Keratinocyte (primary cell): ENCODE measurements at regions not wholly inside any gene's neighbourhood (a gene's known extent, or its start where the extent isn't known, plus 50 kb on each side); places are given as distances from the start of the nearest gene placed in this dataset.

Experiments used
- DNase-seq: peaks from one replicate; pipeline ENCODE4 v3.0.0-alpha.2; 2011; ENCODE audit warnings: low read depth, missing footprints, low spot score
- FAIRE-seq: peaks from 2 replicates; lab custom pipeline; 2011; peaks lifted over from hg19 to GRCh38; lab: Jason Lieb, UNC
- H2AFZ ChIP-seq: 2 replicates; pipeline ENCODE4 v1.6.0; 2012; ENCODE audit warnings: low read length, control low read depth, inconsistent platforms; ENCODE audit not compliant: control insufficient read depth
- H3K27ac ChIP-seq: 2 replicates; pipeline ENCODE4 v1.5.1; 2011; ENCODE audit warnings: low read length; ENCODE audit not compliant: control insufficient read depth, insufficient read depth
- H3K27me3 ChIP-seq: 3 replicates; pipeline ENCODE4 v1.6.0; 2011; ENCODE audit warnings: low read length; ENCODE audit not compliant: control insufficient read depth, insufficient read depth; ENCODE audit errors: extremely low read depth
- H3K36me3 ChIP-seq, 2 experiments: 2 replicates in 1 of 2; 3 replicates in 1 of 2; pipeline ENCODE4 v1.5.1; 2011; ENCODE audit warnings: low read length in 2 of 2, mild to moderate bottlenecking in 1 of 2; ENCODE audit not compliant: control insufficient read depth in 2 of 2, insufficient read depth in 2 of 2; ENCODE audit errors: extremely low read depth in 1 of 2
- H3K4me1 ChIP-seq: 3 replicates; pipeline ENCODE4 v1.5.1; 2011; ENCODE audit warnings: low read length; ENCODE audit not compliant: control insufficient read depth, insufficient read depth; ENCODE audit errors: extremely low read depth
- H3K4me2 ChIP-seq: 3 replicates; pipeline ENCODE4 v1.6.0; 2011; ENCODE audit warnings: low read depth, low read length; ENCODE audit not compliant: control insufficient read depth, insufficient read depth; ENCODE audit errors: extremely low read depth
- H3K4me3 ChIP-seq, 3 experiments: fragments of 200-600 bp in 1 of 3; sonication (generic) in 1 of 3; 2 replicates in 2 of 3; 3 replicates in 1 of 3; pipeline ENCODE4 v1.5.1; 2011 to 2016; ENCODE audit warnings: low read length in 3 of 3, mild to moderate bottlenecking in 3 of 3, control low read depth in 2 of 3, inconsistent platforms in 1 of 3, low read depth in 1 of 3, mixed read lengths in 1 of 3, mixed run types in 1 of 3, moderate library complexity in 1 of 3; ENCODE audit not compliant: control insufficient read depth in 2 of 3, insufficient read depth in 2 of 3; ENCODE audit errors: extremely low read depth in 1 of 3
- H3K79me2 ChIP-seq: 2 replicates; pipeline ENCODE4 v1.6.0; 2012; ENCODE audit warnings: low read length; ENCODE audit not compliant: control insufficient read depth, insufficient read depth
- H3K9ac ChIP-seq: 3 replicates; pipeline ENCODE4 v1.6.0; 2011; ENCODE audit warnings: low read length; ENCODE audit not compliant: control insufficient read depth, insufficient read depth; ENCODE audit errors: extremely low read depth
- H3K9me1 ChIP-seq: 3 replicates; pipeline ENCODE4 v1.6.0; 2011; ENCODE audit warnings: low read length; ENCODE audit not compliant: control insufficient read depth, insufficient read depth; ENCODE audit errors: extremely low read depth
- H3K9me3 ChIP-seq: 2 replicates; pipeline ENCODE4 v1.5.1; 2012; ENCODE audit warnings: low read depth, low read length; ENCODE audit not compliant: control insufficient read depth
- H4K20me1 ChIP-seq: 3 replicates; pipeline ENCODE4 v1.6.0; 2011; ENCODE audit warnings: low read length; ENCODE audit not compliant: control insufficient read depth, insufficient read depth; ENCODE audit errors: extremely low read depth
- EZH2 ChIP-seq: IDR thresholded peaks from one replicate; pipeline ENCODE4 v1.6.1; 2012; ENCODE audit warnings: inconsistent platforms, mild to moderate bottlenecking, low read length, moderate library complexity
- dilution Hi-C: fragments of 300-500 bp; cut with MboI; formaldehyde crosslinking; loops from one replicate; pipeline ENCODE4 v1.7.0; 2020; ENCODE audit warnings: low sequenced_read_pairs; ENCODE audit not compliant: extremely low pct_ligation_motif_present
- TF ChIP-seq, protein P1 (sequence below), 3 experiments: IDR thresholded peaks in 1 of 3; conservative IDR thresholded peaks in 1 of 3; optimal IDR thresholded peaks in 1 of 3; 2 replicates in 2 of 3; 3 replicates in 1 of 3; pipeline versions ENCODE3 to v1.5.1; 2011; ENCODE audit warnings: low read length in 3 of 3, mild to moderate bottlenecking in 3 of 3, moderate library complexity in 2 of 3, control low read depth in 1 of 3, inconsistent platforms in 1 of 3; ENCODE audit not compliant: insufficient read depth in 2 of 3; ENCODE audit errors: extremely low read depth in 1 of 3

DNA sequence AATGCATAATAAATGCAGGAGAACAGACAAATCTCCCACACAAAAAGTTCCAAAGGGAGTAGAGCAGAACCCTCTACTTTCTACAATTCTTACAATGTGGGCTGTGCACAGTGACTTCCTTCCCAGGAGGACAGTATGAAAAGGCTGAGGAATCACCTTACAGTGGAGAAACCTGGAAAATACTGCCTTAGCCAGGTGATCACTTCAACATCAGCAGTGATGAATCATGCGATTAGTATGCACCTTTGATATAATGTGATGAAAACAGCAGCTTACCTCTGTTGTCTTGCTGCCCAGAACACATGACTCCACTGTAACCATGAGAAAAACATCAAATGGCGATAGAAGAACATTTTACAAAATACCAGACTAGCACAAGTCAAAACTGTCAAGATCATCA is 329.7 kb upstream of the POM121L12 start:
- Histone ChIP-seq H3K79me2 (no peaks in the 10 kb centered on the region), H3K4me1 (no peaks in the 10 kb centered on the region), H2AFZ (no peak overlapping the region), H3K36me3 (no peaks in the 10 kb centered on the region), H4K20me1 (no peaks in the 10 kb centered on the region), H3K4me3 (no peak overlapping the region), H3K9ac (no peak overlapping the region), H3K9me3 (no peaks in the 10 kb centered on the region), H3K4me2 (no peak overlapping the region), H3K9me1 (no peaks in the 10 kb centered on the region), H3K27me3 (no peaks in the 10 kb centered on the region), H3K27ac (no peak overlapping the region)
- FAIRE-seq (no peak), DNase-seq (no peak)
- dilution Hi-C loops, result no loop called here
- TF ChIP-seq, protein P1, sequence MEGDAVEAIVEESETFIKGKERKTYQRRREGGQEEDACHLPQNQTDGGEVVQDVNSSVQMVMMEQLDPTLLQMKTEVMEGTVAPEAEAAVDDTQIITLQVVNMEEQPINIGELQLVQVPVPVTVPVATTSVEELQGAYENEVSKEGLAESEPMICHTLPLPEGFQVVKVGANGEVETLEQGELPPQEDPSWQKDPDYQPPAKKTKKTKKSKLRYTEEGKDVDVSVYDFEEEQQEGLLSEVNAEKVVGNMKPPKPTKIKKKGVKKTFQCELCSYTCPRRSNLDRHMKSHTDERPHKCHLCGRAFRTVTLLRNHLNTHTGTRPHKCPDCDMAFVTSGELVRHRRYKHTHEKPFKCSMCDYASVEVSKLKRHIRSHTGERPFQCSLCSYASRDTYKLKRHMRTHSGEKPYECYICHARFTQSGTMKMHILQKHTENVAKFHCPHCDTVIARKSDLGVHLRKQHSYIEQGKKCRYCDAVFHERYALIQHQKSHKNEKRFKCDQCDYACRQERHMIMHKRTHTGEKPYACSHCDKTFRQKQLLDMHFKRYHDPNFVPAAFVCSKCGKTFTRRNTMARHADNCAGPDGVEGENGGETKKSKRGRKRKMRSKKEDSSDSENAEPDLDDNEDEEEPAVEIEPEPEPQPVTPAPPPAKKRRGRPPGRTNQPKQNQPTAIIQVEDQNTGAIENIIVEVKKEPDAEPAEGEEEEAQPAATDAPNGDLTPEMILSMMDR (optimal IDR thresholded peaks at IDR 0.05 in 1 of 3, IDR thresholded peaks at IDR 0.05 in 1 of 3, conservative IDR thresholded peaks at IDR 0.05 in 1 of 3; ENCODE audit: extremely low read depth in 1 of 3, insufficient read depth in 2 of 3, low read length in 3 of 3), result no peak
- no peak for TF ChIP-seq EZH2

DNA sequence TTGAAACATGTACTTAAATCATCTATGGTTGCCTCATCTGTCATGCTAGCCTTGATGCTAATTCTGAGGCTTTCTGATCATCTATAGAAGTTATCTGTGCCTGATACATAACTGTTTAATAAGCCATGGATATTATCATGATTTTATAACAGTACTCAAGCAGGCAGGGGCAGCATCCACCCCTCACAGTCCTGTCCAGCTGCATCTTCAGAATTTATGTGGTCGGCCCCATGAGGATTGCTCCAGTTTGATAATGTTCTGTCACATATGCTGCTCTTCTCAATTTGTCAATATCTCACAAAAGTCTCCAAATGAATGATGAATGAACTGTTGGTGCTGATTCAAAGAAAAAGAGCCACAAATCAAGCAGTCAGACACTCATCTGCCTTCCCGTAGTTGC is 335.1 kb upstream of the POM121L12 start:
- Histone ChIP-seq H3K4me3 (no peak overlapping the region), H3K27ac (no peak overlapping the region), H3K4me1 (no peaks in the 10 kb centered on the region), H3K79me2 (no peaks in the 10 kb centered on the region), H3K9me3 (no peaks in the 10 kb centered on the region), H4K20me1 (no peaks in the 10 kb centered on the region), H2AFZ (no peak overlapping the region), H3K9ac (no peak overlapping the region), H3K9me1 (no peaks in the 10 kb centered on the region), H3K27me3 (no peaks in the 10 kb centered on the region), H3K36me3 (no peaks in the 10 kb centered on the region), H3K4me2 (no peak overlapping the region)
- no peak for DNase-seq
- dilution Hi-C loops, result no loop called here
- TF ChIP-seq, protein P1 (optimal IDR thresholded peaks at IDR 0.05 in 1 of 3, IDR thresholded peaks at IDR 0.05 in 1 of 3, conservative IDR thresholded peaks at IDR 0.05 in 1 of 3; ENCODE audit: extremely low read depth in 1 of 3, insufficient read depth in 2 of 3, low read length in 3 of 3), result no peak
- no peak for TF ChIP-seq EZH2
- no peak for FAIRE-seq
